WTC11 (cell line): ENCODE measurements at regions not wholly inside any gene's neighbourhood (a gene's known extent, or its start where the extent isn't known, plus 50 kb on each side); places are given as distances from the start of the nearest gene placed in this dataset.

Experiments
- ATAC-seq: fragments of 200-7000 bp; cut with Tn5 transposase; 2 replicates; pipeline ENCODE4 v1.10.0; 2021; ENCODE audit warnings: mild to moderate bottlenecking, moderate library complexity
- CTCF ChIA-PET: fragments of 300-600 bp; sonication (Branson Sonifier 250); formaldehyde crosslinking; loops from one replicate; lab custom pipeline; 2021; ENCODE audit warnings: antibody characterized with exemption; lab: Charles Lee
- POLR2A ChIA-PET: fragments of 350-600 bp; sonication (Branson Sonifier 250); formaldehyde crosslinking; loops from one replicate; lab custom pipeline; 2021; ENCODE audit warnings: antibody characterized with exemption; lab: Charles Lee
- DNase-seq: peaks from one replicate; pipeline ENCODE4 v3.0.0; 2021; ENCODE audit warnings: low spot score
- H3K27ac Mint-ChIP-seq: 2 replicates; pipeline ENCODE4 v1.8.0; 2021; ENCODE audit warnings: mixed read lengths
- H3K27me3 Mint-ChIP-seq: 2 replicates; pipeline ENCODE4 v1.8.0; 2021; ENCODE audit warnings: low read depth, mild to moderate bottlenecking, moderate library complexity, mixed read lengths
- H3K36me3 Mint-ChIP-seq: 2 replicates; pipeline ENCODE4 v1.8.0; 2021; ENCODE audit warnings: mixed read lengths
- H3K4me1 Mint-ChIP-seq: 2 replicates; pipeline ENCODE4 v1.8.0; 2022; ENCODE audit warnings: mixed read lengths
- H3K4me3 Mint-ChIP-seq: 2 replicates; pipeline ENCODE4 v1.8.0; 2021; ENCODE audit warnings: mild to moderate bottlenecking, moderate library complexity, mixed read lengths
- H3K9me3 Mint-ChIP-seq: 2 replicates; pipeline ENCODE4 v1.8.0; 2021; ENCODE audit warnings: mixed read lengths
- CREM ChIP-seq: sonication (generic); formaldehyde crosslinking; IDR thresholded peaks from 2 replicates; pipeline ENCODE4 v1.8.1; 2022; ENCODE audit warnings: mild to moderate bottlenecking, missing genetic modification reagents, moderate library complexity
- EMX1 ChIP-seq: fragments of 250-450 bp; sonication (Bioruptor Pico); IDR thresholded peaks from 2 replicates; pipeline ENCODE4 v1.8.0; 2021; ENCODE audit warnings: mild to moderate bottlenecking
- FOXJ3 ChIP-seq: sonication (generic); formaldehyde crosslinking; IDR thresholded peaks from 2 replicates; pipeline ENCODE4 v1.9.0; 2021; ENCODE audit warnings: missing genetic modification reagents, mild to moderate bottlenecking, borderline replicate concordance
- HMGA2 ChIP-seq: fragments of 250-450 bp; sonication (Bioruptor Pico); IDR thresholded peaks from 2 replicates; pipeline ENCODE4 v1.4.0; 2021; ENCODE audit warnings: mild to moderate bottlenecking, moderate library complexity
- JAZF1 ChIP-seq: fragments of 250-450 bp; sonication (Bioruptor Pico); IDR thresholded peaks from 2 replicates; pipeline ENCODE4 v1.9.0; 2021; ENCODE audit warnings: moderate library complexity, mild to moderate bottlenecking, inconsistent platforms
- OVOL2 ChIP-seq: fragments of 250-450 bp; sonication (Bioruptor Pico); IDR thresholded peaks from 2 replicates; pipeline ENCODE4 v1.9.0; 2021; ENCODE audit warnings: mild to moderate bottlenecking, borderline replicate concordance
- PRDM15 ChIP-seq: sonication (generic); formaldehyde crosslinking; IDR thresholded peaks from 2 replicates; pipeline ENCODE4 v1.8.0; 2022; ENCODE audit warnings: missing genetic modification reagents
- SMAD3 ChIP-seq: sonication (generic); formaldehyde crosslinking; IDR thresholded peaks from 2 replicates; pipeline ENCODE4 v1.8.0; 2022; ENCODE audit warnings: missing genetic modification reagents, mild to moderate bottlenecking, borderline replicate concordance
- SMAD4 ChIP-seq: sonication (generic); formaldehyde crosslinking; IDR thresholded peaks from 2 replicates; pipeline ENCODE4 v1.8.0; 2022; ENCODE audit warnings: mild to moderate bottlenecking, missing genetic modification reagents
- SOX15 ChIP-seq: fragments of 250-450 bp; sonication (Bioruptor Pico); IDR thresholded peaks from 2 replicates; pipeline ENCODE4 v1.9.0; 2021; ENCODE audit warnings: mild to moderate bottlenecking
- ZMAT4 ChIP-seq: fragments of 250-450 bp; sonication (Bioruptor Pico); IDR thresholded peaks from 2 replicates; pipeline ENCODE4 v1.9.0; 2021; ENCODE audit warnings: mild to moderate bottlenecking
- ZNF121 ChIP-seq: sonication (generic); formaldehyde crosslinking; IDR thresholded peaks from 2 replicates; pipeline ENCODE4 v1.8.0; 2023; ENCODE audit warnings: missing genetic modification reagents
- ZNF219 ChIP-seq: sonication (generic); formaldehyde crosslinking; IDR thresholded peaks from 2 replicates; pipeline ENCODE4 v1.8.0; 2023; ENCODE audit warnings: missing genetic modification reagents, mild to moderate bottlenecking, borderline replicate concordance
- ZNF416 ChIP-seq: fragments of 250-450 bp; sonication (Bioruptor Pico); IDR thresholded peaks from 2 replicates; pipeline ENCODE4 v1.9.0; 2021; ENCODE audit warnings: mild to moderate bottlenecking, inconsistent platforms
- ZNF532 ChIP-seq: fragments of 250-450 bp; sonication (Bioruptor Pico); IDR thresholded peaks from 2 replicates; pipeline ENCODE4 v1.9.0; 2021; ENCODE audit warnings: mild to moderate bottlenecking, borderline replicate concordance
- TF ChIP-seq, protein P1 (sequence below): sonication (generic); formaldehyde crosslinking; IDR thresholded peaks from 2 replicates; pipeline ENCODE4 v1.8.1; 2022; ENCODE audit warnings: mild to moderate bottlenecking, moderate library complexity, missing genetic modification reagents
- TF ChIP-seq, protein P2 (sequence below): fragments of 250-450 bp; sonication (Bioruptor Pico); IDR thresholded peaks from 2 replicates; pipeline ENCODE4 v2.1.2; 2022; ENCODE audit warnings: mild to moderate bottlenecking, moderate library complexity
- TF ChIP-seq, protein P3 (sequence below): fragments of 250-450 bp; sonication (Bioruptor Pico); IDR thresholded peaks from 2 replicates; pipeline ENCODE4 v1.8.0; 2021; ENCODE audit warnings: mild to moderate bottlenecking
- TF ChIP-seq, protein P4 (sequence below): sonication (generic); formaldehyde crosslinking; IDR thresholded peaks from 2 replicates; pipeline ENCODE4 v1.8.0; 2022; ENCODE audit warnings: mild to moderate bottlenecking, missing genetic modification reagents
- TF ChIP-seq, protein P5 (sequence below): sonication (generic); formaldehyde crosslinking; conservative IDR thresholded peaks from 2 replicates; pipeline ENCODE4 v1.8.1; 2023; ENCODE audit warnings: mild to moderate bottlenecking, low read depth, missing genetic modification reagents, moderate library complexity

DNA sequence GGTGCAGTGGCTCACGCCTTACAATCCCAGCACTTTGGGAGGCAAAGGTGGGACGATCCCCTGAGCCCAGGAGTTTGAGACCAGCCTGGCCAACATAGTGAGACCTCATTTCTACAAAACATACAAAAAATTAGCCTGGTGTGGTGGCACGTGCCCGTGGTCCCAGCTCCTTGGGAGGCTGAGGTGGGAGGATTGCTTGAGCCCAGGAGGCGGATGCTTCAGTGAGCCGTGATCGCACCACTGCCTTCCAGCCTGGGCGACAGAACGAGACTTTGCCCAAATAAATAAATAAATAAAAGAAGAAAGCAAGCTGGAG lies 91.7 kb upstream of the SEC11C start:
- Mint-ChIP-seq H3K27me3 (no peaks in the 10 kb centered on the region; the same call in 1 of the 2 replicates), H3K36me3 (no peaks in the 10 kb centered on the region), H3K9me3 (no peaks in the 10 kb centered on the region), H3K4me1 (peaks cover 36% of the 10 kb centered on the region), H3K27ac (no peak overlapping the region), H3K4me3 (no peak overlapping the region)
- ATAC-seq (no peak), DNase-seq (no peak)
- TF ChIP-seq, protein P1, sequence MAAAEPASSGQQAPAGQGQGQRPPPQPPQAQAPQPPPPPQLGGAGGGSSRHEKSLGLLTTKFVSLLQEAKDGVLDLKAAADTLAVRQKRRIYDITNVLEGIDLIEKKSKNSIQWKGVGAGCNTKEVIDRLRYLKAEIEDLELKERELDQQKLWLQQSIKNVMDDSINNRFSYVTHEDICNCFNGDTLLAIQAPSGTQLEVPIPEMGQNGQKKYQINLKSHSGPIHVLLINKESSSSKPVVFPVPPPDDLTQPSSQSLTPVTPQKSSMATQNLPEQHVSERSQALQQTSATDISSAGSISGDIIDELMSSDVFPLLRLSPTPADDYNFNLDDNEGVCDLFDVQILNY (CRISPR knock-in tag) = no peak
- no peak for TF ChIP-seq CREM (CRISPR knock-in tag)
- TF ChIP-seq PRDM15 (CRISPR knock-in tag) = no peak
- no peak for TF ChIP-seq ZNF121 (CRISPR knock-in tag)
- no peak for TF ChIP-seq FOXJ3
- TF ChIP-seq, protein P2, sequence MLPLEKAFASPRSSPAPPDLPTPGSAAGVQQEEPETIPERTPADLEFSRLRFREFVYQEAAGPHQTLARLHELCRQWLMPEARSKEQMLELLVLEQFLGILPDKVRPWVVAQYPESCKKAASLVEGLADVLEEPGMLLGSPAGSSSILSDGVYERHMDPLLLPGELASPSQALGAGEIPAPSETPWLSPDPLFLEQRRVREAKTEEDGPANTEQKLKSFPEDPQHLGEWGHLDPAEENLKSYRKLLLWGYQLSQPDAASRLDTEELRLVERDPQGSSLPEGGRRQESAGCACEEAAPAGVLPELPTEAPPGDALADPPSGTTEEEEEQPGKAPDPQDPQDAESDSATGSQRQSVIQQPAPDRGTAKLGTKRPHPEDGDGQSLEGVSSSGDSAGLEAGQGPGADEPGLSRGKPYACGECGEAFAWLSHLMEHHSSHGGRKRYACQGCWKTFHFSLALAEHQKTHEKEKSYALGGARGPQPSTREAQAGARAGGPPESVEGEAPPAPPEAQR (CRISPR knock-in tag) = no peak
- TF ChIP-seq OVOL2 (CRISPR knock-in tag) = no peak
- TF ChIP-seq, protein P3, sequence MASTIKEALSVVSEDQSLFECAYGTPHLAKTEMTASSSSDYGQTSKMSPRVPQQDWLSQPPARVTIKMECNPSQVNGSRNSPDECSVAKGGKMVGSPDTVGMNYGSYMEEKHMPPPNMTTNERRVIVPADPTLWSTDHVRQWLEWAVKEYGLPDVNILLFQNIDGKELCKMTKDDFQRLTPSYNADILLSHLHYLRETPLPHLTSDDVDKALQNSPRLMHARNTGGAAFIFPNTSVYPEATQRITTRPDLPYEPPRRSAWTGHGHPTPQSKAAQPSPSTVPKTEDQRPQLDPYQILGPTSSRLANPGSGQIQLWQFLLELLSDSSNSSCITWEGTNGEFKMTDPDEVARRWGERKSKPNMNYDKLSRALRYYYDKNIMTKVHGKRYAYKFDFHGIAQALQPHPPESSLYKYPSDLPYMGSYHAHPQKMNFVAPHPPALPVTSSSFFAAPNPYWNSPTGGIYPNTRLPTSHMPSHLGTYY (CRISPR knock-in tag) = no peak
- no peak for TF ChIP-seq SMAD3
- no peak for TF ChIP-seq ZNF416 (CRISPR knock-in tag)
- TF ChIP-seq ZNF219 (CRISPR knock-in tag) = no peak
- TF ChIP-seq JAZF1 (CRISPR knock-in tag) = no peak
- TF ChIP-seq SMAD4 = no peak
- TF ChIP-seq EMX1 (CRISPR knock-in tag) = no peak
- ChIA-PET POLR2A (no interaction called here), CTCF (interaction anchor here (1.0 to 1.1 kb wide), 2 partner anchors 23 to 280 kb away, joined by 3 to 4 read pairs; no protein-coding TSS in a partner anchor)

GRCh38 chr18:59048378-59048777 lies 91.3 kb upstream of the SEC11C start:
- CTCF ChIA-PET = interaction anchor here (0.6 to 1.1 kb wide), 3 partner anchors 9 to 37 kb away, joined by 3 to 4 read pairs (median 3); no protein-coding TSS in a partner anchor
- H3K4me3 Mint-ChIP-seq = no peak overlapping the region
- no peak for DNase-seq
- ATAC-seq = peak; percentile 50
- TF ChIP-seq SOX15 (no peak), ZNF532 (no peak), HMGA2 (CRISPR knock-in tag) (no peak), ZNF416 (CRISPR knock-in tag) (no peak), EMX1 (CRISPR knock-in tag) (no peak), ZMAT4 (no peak)
- TF ChIP-seq, protein P4, sequence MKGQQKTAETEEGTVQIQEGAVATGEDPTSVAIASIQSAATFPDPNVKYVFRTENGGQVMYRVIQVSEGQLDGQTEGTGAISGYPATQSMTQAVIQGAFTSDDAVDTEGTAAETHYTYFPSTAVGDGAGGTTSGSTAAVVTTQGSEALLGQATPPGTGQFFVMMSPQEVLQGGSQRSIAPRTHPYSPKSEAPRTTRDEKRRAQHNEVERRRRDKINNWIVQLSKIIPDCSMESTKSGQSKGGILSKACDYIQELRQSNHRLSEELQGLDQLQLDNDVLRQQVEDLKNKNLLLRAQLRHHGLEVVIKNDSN (CRISPR knock-in tag) = peak; percentile 19; the same call in 1 of the 2 replicates
- TF ChIP-seq, protein P5, sequence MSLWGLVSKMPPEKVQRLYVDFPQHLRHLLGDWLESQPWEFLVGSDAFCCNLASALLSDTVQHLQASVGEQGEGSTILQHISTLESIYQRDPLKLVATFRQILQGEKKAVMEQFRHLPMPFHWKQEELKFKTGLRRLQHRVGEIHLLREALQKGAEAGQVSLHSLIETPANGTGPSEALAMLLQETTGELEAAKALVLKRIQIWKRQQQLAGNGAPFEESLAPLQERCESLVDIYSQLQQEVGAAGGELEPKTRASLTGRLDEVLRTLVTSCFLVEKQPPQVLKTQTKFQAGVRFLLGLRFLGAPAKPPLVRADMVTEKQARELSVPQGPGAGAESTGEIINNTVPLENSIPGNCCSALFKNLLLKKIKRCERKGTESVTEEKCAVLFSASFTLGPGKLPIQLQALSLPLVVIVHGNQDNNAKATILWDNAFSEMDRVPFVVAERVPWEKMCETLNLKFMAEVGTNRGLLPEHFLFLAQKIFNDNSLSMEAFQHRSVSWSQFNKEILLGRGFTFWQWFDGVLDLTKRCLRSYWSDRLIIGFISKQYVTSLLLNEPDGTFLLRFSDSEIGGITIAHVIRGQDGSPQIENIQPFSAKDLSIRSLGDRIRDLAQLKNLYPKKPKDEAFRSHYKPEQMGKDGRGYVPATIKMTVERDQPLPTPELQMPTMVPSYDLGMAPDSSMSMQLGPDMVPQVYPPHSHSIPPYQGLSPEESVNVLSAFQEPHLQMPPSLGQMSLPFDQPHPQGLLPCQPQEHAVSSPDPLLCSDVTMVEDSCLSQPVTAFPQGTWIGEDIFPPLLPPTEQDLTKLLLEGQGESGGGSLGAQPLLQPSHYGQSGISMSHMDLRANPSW = no peak
- no peaks in the 10 kb centered on the region; the same call in 1 of the 2 replicates for H3K27me3 Mint-ChIP-seq
- H3K9me3 Mint-ChIP-seq = no peaks in the 10 kb centered on the region
- POLR2A ChIA-PET = no interaction called here
- H3K27ac Mint-ChIP-seq = no peak overlapping the region
- peaks cover 36% of the 10 kb centered on the region for H3K4me1 Mint-ChIP-seq
- no peaks in the 10 kb centered on the region for H3K36me3 Mint-ChIP-seq
